ENCODE measurements at regions not wholly inside any gene's neighbourhood (a gene's known extent, or its start where the extent isn't known, plus 50 kb on each side); places are given as distances from the start of the nearest gene placed in this dataset.

GRCh38 chr10:71126432-71126831 is 85.9 kb upstream of the UNC5B start:
- H3K4me1 Mint-ChIP-seq = peaks cover 37% of the 10 kb centered on the region
- peaks cover 43% of the 10 kb centered on the region for H3K27me3 Mint-ChIP-seq (ENCODE audit: low read depth, poor library complexity)
- H3K9me3 Mint-ChIP-seq = peaks cover 12% of the 10 kb centered on the region
- no peaks in the 10 kb centered on the region for H3K36me3 Mint-ChIP-seq (ENCODE audit: low read depth)
- no peak for TF ChIP-seq CTCF (IDR thresholded peaks at IDR 0.05)
- H3K27ac Mint-ChIP-seq = no peak overlapping the region
- no peak for DNase-seq
- H3K4me3 Mint-ChIP-seq = no peak overlapping the region

- H3K4me3 Mint-ChIP-seq = no peak overlapping the region
- H3K36me3 Mint-ChIP-seq (ENCODE audit: low read depth) = no peaks in the 10 kb centered on the region
- no peak overlapping the region for H3K27ac Mint-ChIP-seq
- TF ChIP-seq CTCF (IDR thresholded peaks at IDR 0.05) = no peak
- DNase-seq = no peak
- H3K9me3 Mint-ChIP-seq = peaks cover 6% of the 10 kb centered on the region
- peaks cover 39% of the 10 kb centered on the region for H3K27me3 Mint-ChIP-seq (ENCODE audit: low read depth, poor library complexity)
- H3K4me1 Mint-ChIP-seq = peaks cover 37% of the 10 kb centered on the region
Observed at GRCh38 chr10:71127104-71127503, 85.3 kb upstream of the UNC5B start.

GRCh38 chr10:71127773-71128172 is 84.6 kb upstream of the UNC5B start:
- Mint-ChIP-seq H3K4me1 (peaks cover 43% of the 10 kb centered on the region), H3K27ac (no peak overlapping the region), H3K36me3 (ENCODE audit: low read depth) (no peaks in the 10 kb centered on the region), H3K9me3 (no peaks in the 10 kb centered on the region), H3K27me3 (ENCODE audit: low read depth, poor library complexity) (peaks cover 36% of the 10 kb centered on the region), H3K4me3 (no peak overlapping the region)
- no peak for TF ChIP-seq CTCF (IDR thresholded peaks at IDR 0.05)
- no peak for DNase-seq

GRCh38 chr10:71128311-71128980 is 83.9 kb upstream of the UNC5B start:
- H3K27ac Mint-ChIP-seq = peak overlapping the region; percentile 3
- no peak overlapping the region for H3K4me3 Mint-ChIP-seq
- no peak for DNase-seq
- TF ChIP-seq CTCF (IDR thresholded peaks at IDR 0.05) = no peak
- peaks cover 46% of the 10 kb centered on the region for H3K4me1 Mint-ChIP-seq
- H3K36me3 Mint-ChIP-seq (ENCODE audit: low read depth) = no peaks in the 10 kb centered on the region
- no peaks in the 10 kb centered on the region for H3K9me3 Mint-ChIP-seq
- H3K27me3 Mint-ChIP-seq (ENCODE audit: low read depth, poor library complexity) = peaks cover 34% of the 10 kb centered on the region

GRCh38 chr10:71131096-71131495 is 81.3 kb upstream of the UNC5B start:
- Mint-ChIP-seq H3K36me3 (ENCODE audit: low read depth) (no peaks in the 10 kb centered on the region), H3K9me3 (no peaks in the 10 kb centered on the region), H3K27me3 (ENCODE audit: low read depth, poor library complexity) (peaks cover 17% of the 10 kb centered on the region), H3K27ac (no peak overlapping the region), H3K4me3 (no peak overlapping the region), H3K4me1 (peaks cover 69% of the 10 kb centered on the region)
- DNase-seq = no peak
- TF ChIP-seq CTCF (IDR thresholded peaks at IDR 0.05) = no peak

GRCh38 chr10:71131508-71132088 is 80.8 kb upstream of the UNC5B start:
- Mint-ChIP-seq H3K4me3 (no peak overlapping the region), H3K9me3 (no peaks in the 10 kb centered on the region), H3K4me1 (peaks cover 73% of the 10 kb centered on the region), H3K27me3 (ENCODE audit: low read depth, poor library complexity) (peaks cover 17% of the 10 kb centered on the region), H3K36me3 (ENCODE audit: low read depth) (no peaks in the 10 kb centered on the region), H3K27ac (no peak overlapping the region)
- DNase-seq = no peak
- TF ChIP-seq CTCF (IDR thresholded peaks at IDR 0.05) = no peak

All from nephron progenitor cell (in vitro differentiated cells).